Mesendoderm (in vitro differentiated cells): ENCODE measurements at regions not wholly inside any gene's neighbourhood (a gene's known extent, or its start where the extent isn't known, plus 50 kb on each side); places are given as distances from the start of the nearest gene placed in this dataset.
A peak's percentile ranks its signal among the peaks of the same experiment; 100 is the strongest.

Experiments
- DNase-seq: peaks from one replicate; pipeline ENCODE4 v3.0.0; 2013
- H2AK5ac ChIP-seq: 2 replicates; pipeline ENCODE4 v1.6.1; 2013; ENCODE audit warnings: low read length, inconsistent platforms
- H2BK120ac ChIP-seq: 2 replicates; pipeline ENCODE4 v1.6.1; 2013; ENCODE audit warnings: low read depth, mild to moderate bottlenecking, low read length, moderate library complexity, mixed read lengths
- H2BK15ac ChIP-seq: replicated peaks from 2 replicates; pipeline ENCODE4 v1.6.1; 2013; ENCODE audit warnings: low read depth, mild to moderate bottlenecking, moderate library complexity
- H2BK5ac ChIP-seq: 2 replicates; pipeline ENCODE4 v1.6.1; 2013; ENCODE audit warnings: low read length, inconsistent platforms
- H3K18ac ChIP-seq: 2 replicates; pipeline ENCODE4 v1.6.1; 2013; ENCODE audit warnings: mild to moderate bottlenecking, low read length, mixed read lengths
- H3K23ac ChIP-seq: one replicate; pipeline ENCODE4 v1.6.1; 2013; ENCODE audit warnings: low read length
- H3K27ac ChIP-seq: 2 replicates; pipeline ENCODE4 v1.5.1; 2013; ENCODE audit warnings: low read depth, mild to moderate bottlenecking, inconsistent platforms, low read length, moderate library complexity
- H3K27me3 ChIP-seq: 2 replicates; pipeline ENCODE4 v1.6.1; 2013; ENCODE audit warnings: low read length, control low read depth, mild to moderate bottlenecking, inconsistent platforms; ENCODE audit not compliant: insufficient read depth, poor library complexity
- H3K36me3 ChIP-seq: 2 replicates; pipeline ENCODE4 v1.6.1; 2013; ENCODE audit warnings: low read length, inconsistent platforms; ENCODE audit not compliant: control insufficient read depth, insufficient read depth
- H3K4ac ChIP-seq: one replicate; pipeline ENCODE4 v1.6.1; 2013; ENCODE audit warnings: low read depth, mild to moderate bottlenecking, low read length, moderate library complexity
- H3K4me1 ChIP-seq: 2 replicates; pipeline ENCODE4 v1.6.1; 2013; ENCODE audit warnings: low read depth, low read length, inconsistent platforms; ENCODE audit not compliant: control insufficient read depth
- H3K4me2 ChIP-seq: 2 replicates; pipeline ENCODE4 v1.6.1; 2013; ENCODE audit warnings: low read length
- H3K4me3 ChIP-seq: 2 replicates; pipeline ENCODE4 v1.5.1; 2013; ENCODE audit warnings: mild to moderate bottlenecking, low read length
- H3K56ac ChIP-seq: one replicate; pipeline ENCODE4 v1.6.1; 2013; ENCODE audit warnings: low read length
- H3K79me1 ChIP-seq: 2 replicates; pipeline ENCODE4 v1.6.1; 2013; ENCODE audit warnings: low read length, inconsistent platforms
- H3K79me2 ChIP-seq: 2 replicates; pipeline ENCODE4 v1.6.1; 2013; ENCODE audit warnings: mild to moderate bottlenecking, low read length; ENCODE audit not compliant: control insufficient read depth, insufficient read depth
- H3K9ac ChIP-seq: 2 replicates; pipeline ENCODE4 v1.6.1; 2013; ENCODE audit warnings: low read length, inconsistent platforms
- H4K5ac ChIP-seq: one replicate; pipeline ENCODE4 v1.6.1; 2013; ENCODE audit warnings: low read length
- H4K8ac ChIP-seq: one replicate; pipeline ENCODE4 v1.6.1; 2013; ENCODE audit warnings: low read depth, mild to moderate bottlenecking, control low read depth, low read length, moderate library complexity
- WGBS: extraction: QIAGEN DNeasy Blood & Tissue Kit; methylation state at CpG from one replicate; pipeline ENCODE4 v1.1.7; 2013; ENCODE audit warnings: low lambda C conversion rate, missing lambda C conversion rate; ENCODE audit not compliant: insufficient coverage; ENCODE audit errors: extremely low coverage; 5-methylcytosine and 5-hydroxymethylcytosine counted together

DNA sequence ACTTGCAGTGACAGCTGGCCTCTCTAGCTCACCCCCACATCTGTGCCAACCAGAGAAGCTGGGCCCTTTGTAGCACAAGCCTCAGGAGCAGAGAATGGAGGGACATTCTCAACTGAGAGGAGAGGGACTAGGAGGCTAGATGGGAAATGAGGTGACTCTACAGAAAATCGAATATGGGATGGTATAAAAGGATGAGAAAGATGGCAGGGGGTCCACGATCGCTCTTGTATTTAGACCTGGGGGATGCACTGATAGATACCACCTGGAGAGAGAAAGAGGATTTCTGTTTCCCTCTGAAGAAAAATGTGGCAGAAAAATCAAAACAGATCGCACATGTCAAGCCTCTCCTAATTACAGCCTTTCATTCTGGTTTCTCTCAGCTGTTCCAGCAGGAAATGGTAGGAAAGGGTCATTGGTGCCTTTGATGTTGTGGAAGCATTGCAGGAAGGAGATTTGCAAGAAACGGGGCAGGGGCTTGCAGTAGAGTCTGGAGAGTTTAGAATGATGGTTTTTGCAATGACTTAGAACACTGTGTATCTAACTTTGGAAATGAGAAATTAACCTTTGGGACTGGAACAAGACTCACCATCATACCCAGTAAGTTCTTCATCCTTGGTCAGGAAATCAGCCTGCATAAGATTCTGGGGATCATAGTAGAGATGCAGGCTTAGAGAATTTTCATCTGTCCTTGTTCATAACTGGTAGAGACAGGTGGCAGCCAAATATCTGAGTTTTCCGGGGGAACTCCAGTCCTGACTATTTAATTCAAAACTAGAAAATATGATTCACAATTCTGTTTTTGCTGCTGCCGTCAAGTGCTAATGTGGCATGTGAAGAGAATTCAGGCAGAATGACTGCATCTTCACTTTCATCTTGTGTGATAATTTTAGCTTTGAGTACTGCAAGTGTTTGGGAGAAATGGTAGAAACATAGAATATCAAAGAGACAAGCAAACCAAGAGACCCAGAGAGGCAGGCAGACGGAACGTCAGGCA, 98.8 kb downstream of the DAD1 start:
- Histone ChIP-seq H3K4ac (no peak overlapping the region), H3K56ac (peak overlapping the region; percentile 34), H3K18ac (no peak overlapping the region), H3K79me2 (no peaks in the 10 kb centered on the region), H2BK5ac (peak overlapping the region; percentile 22), H2AK5ac (no peak overlapping the region), H2BK120ac (no peak overlapping the region), H3K36me3 (no peaks in the 10 kb centered on the region), H4K5ac (no peak overlapping the region), H3K4me1 (peaks cover 5% of the 10 kb centered on the region), H4K8ac (no peak overlapping the region), H3K4me2 (no peak overlapping the region), H3K79me1 (no peaks in the 10 kb centered on the region), H3K27ac (no peak overlapping the region), H3K9ac (no peak overlapping the region), H3K27me3 (no peaks in the 10 kb centered on the region), H3K4me3 (no peak overlapping the region), H3K23ac (no peak overlapping the region), H2BK15ac (no peak overlapping the region)
- no CpG with 5 or more reads among the region's 9 CpGs for WGBS
- no peak for DNase-seq

DNA sequence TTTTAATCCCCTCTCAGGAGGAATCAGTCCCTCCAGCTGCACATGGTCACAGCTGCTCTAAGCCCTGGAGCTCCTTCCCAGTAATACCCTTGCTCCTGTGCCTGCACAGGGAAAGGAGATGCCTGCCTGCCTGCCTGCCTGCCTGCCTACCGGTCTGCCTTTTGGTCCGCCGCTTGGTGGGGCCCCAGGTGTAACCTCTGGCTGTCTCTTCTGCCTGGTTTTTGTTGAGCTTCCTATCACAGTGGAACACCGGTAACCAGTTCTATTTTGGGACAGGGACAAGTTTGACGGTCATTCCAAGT, 99.8 kb downstream of the DAD1 start:
- Histone ChIP-seq H3K4me2 (no peak overlapping the region), H3K79me1 (no peaks in the 10 kb centered on the region), H3K27ac (no peak overlapping the region), H2AK5ac (no peak overlapping the region), H3K4ac (no peak overlapping the region), H2BK15ac (no peak overlapping the region), H3K79me2 (no peaks in the 10 kb centered on the region), H3K23ac (no peak overlapping the region), H3K56ac (peak overlapping the region; percentile 12), H3K4me3 (no peak overlapping the region), H3K36me3 (no peaks in the 10 kb centered on the region), H3K18ac (no peak overlapping the region), H3K27me3 (no peaks in the 10 kb centered on the region), H3K9ac (no peak overlapping the region), H4K8ac (no peak overlapping the region), H2BK5ac (no peak overlapping the region), H2BK120ac (no peak overlapping the region), H3K4me1 (peaks cover 9% of the 10 kb centered on the region), H4K5ac (no peak overlapping the region)
- DNase-seq = peak; percentile 54
- no CpG with 5 or more reads among the region's 5 CpGs for WGBS

DNA sequence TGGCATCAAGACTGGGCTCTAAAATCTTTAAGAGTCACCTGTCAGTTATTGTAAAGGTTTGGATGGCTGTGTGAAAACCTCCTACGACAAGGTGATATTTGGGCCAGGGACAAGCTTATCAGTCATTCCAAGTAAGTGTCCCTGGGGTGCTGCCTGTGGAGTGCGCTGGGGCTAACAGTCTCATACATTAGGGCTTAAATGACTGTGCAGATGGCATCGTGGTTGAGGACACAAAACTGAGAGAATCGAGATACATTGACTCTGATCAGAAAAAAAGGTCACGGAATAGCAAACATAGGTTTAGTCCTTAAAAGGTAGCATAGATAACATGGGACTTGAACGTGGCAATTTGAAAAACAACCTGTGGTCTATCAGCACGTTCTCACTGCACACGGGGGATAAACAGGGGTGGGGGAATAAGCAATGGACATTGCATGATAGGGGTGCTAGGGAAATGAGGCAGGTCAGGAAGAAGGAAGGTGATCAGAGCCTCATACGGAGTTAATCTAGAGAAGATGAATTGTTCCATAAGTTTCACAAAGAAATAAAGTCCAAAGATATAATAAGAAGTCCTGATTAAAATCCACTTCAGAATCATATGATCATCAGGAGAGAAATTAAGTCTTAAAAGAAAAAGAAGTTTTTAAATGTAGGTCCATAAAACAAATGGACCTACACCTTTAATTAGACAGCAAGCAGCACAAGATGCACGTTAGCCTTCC, 100.3 kb downstream of the DAD1 start:
- Histone ChIP-seq H4K5ac (no peak overlapping the region), H3K56ac (no peak overlapping the region), H3K27ac (no peak overlapping the region), H3K9ac (no peak overlapping the region), H2BK120ac (no peak overlapping the region), H3K79me2 (no peaks in the 10 kb centered on the region), H3K23ac (no peak overlapping the region), H3K4me1 (peaks cover 11% of the 10 kb centered on the region), H3K18ac (no peak overlapping the region), H3K4me2 (no peak overlapping the region), H4K8ac (no peak overlapping the region), H3K27me3 (no peaks in the 10 kb centered on the region), H2AK5ac (no peak overlapping the region), H3K79me1 (no peaks in the 10 kb centered on the region), H3K4ac (no peak overlapping the region), H3K4me3 (no peak overlapping the region), H3K36me3 (no peaks in the 10 kb centered on the region), H2BK5ac (no peak overlapping the region), H2BK15ac (no peak overlapping the region)
- no CpG with 5 or more reads among the region's 10 CpGs for WGBS
- DNase-seq = no peak

DNA sequence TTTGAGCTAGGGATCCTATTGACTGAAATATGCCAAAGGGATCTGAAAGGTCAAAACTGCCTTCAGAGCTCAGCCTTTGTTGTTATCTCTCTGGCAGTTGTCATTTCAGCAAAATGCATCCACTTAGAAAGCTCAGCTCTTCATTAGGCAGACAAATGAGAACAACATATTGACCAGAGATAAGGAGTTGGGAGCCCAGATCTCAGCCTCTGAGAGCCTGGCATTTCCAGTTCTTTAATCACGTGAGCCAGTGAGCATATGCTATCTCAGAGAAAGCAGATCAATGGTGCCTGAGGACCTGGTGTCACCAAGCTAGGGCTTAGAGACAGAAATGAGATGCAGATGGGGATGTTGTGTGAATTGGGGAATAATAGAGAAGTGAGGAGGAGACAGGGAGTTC, 101.1 kb downstream of the DAD1 start:
- peak; percentile 85 for DNase-seq
- Histone ChIP-seq H2BK5ac (no peak overlapping the region), H3K9ac (no peak overlapping the region), H2AK5ac (no peak overlapping the region), H3K27ac (no peak overlapping the region), H3K4me3 (no peak overlapping the region), H3K23ac (no peak overlapping the region), H2BK120ac (no peak overlapping the region), H3K4me1 (peaks cover 11% of the 10 kb centered on the region), H3K18ac (no peak overlapping the region), H3K36me3 (no peaks in the 10 kb centered on the region), H2BK15ac (no peak overlapping the region), H3K4me2 (no peak overlapping the region), H4K5ac (no peak overlapping the region), H3K79me2 (no peaks in the 10 kb centered on the region), H4K8ac (no peak overlapping the region), H3K79me1 (no peaks in the 10 kb centered on the region), H3K56ac (no peak overlapping the region), H3K4ac (no peak overlapping the region), H3K27me3 (no peaks in the 10 kb centered on the region)
- no CpG with 5 or more reads among the region's 1 CpG for WGBS

DNA sequence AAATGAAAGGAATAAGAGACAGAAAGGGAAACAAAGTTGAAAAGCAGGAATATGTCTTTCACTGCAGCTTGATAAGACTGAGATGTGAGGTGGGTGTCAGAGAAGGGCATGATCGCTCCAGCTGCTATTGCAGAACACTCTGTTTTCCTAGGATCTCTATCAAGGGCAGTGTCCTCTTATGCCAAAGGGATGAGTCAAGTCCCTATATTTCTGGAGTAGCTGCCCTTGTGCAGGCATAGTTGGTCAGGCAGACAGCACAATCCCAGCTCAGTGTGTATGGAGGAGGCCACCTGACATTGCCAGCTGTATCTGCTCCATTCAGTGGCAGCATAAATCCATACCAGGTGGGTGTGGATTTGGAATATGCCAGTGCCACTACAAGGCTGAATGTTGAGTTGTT, 101.6 kb downstream of the DAD1 start:
- Histone ChIP-seq H3K79me1 (no peaks in the 10 kb centered on the region), H2AK5ac (no peak overlapping the region), H3K4me2 (no peak overlapping the region), H3K9ac (no peak overlapping the region), H3K56ac (peak overlapping the region; percentile 62), H4K5ac (no peak overlapping the region), H2BK15ac (no peak overlapping the region), H3K4me3 (no peak overlapping the region), H4K8ac (no peak overlapping the region), H3K4ac (no peak overlapping the region), H3K27me3 (no peaks in the 10 kb centered on the region), H3K27ac (no peak overlapping the region), H3K4me1 (peaks cover 14% of the 10 kb centered on the region), H3K23ac (no peak overlapping the region), H3K79me2 (no peaks in the 10 kb centered on the region), H3K18ac (no peak overlapping the region), H2BK120ac (no peak overlapping the region), H3K36me3 (no peaks in the 10 kb centered on the region), H2BK5ac (peak overlapping the region; percentile 36)
- DNase-seq = no peak
- no CpG with 5 or more reads among the region's 1 CpG for WGBS
